ENCODE measurements at regions not wholly inside any gene's neighbourhood (a gene's known extent, or its start where the extent isn't known, plus 50 kb on each side); places are given as distances from the start of the nearest gene placed in this dataset.

- no peaks in the 10 kb centered on the region for H3K79me2 ChIP-seq (ENCODE audit: control insufficient read depth, insufficient read depth, low read length)
- H2AFZ ChIP-seq (ENCODE audit: control insufficient read depth, low read length) = no peak overlapping the region
- no peaks in the 10 kb centered on the region for H3K27me3 ChIP-seq (ENCODE audit: control insufficient read depth, extremely low read depth, insufficient read depth, low read length)
- H3K27ac ChIP-seq (ENCODE audit: control insufficient read depth, insufficient read depth, low read length) = no peak overlapping the region
- no peak overlapping the region for H3K9ac ChIP-seq (ENCODE audit: control insufficient read depth, extremely low read depth, insufficient read depth, low read length)
- no peak for DNase-seq (ENCODE audit: low read depth, low spot score)
- H3K4me1 ChIP-seq (ENCODE audit: control insufficient read depth, extremely low read depth, insufficient read depth, low read length) = no peaks in the 10 kb centered on the region
- H3K36me3 ChIP-seq (ENCODE audit: control insufficient read depth in 2 of 2, extremely low read depth in 1 of 2, insufficient read depth in 2 of 2, low read length in 2 of 2) = no peaks in the 10 kb centered on the region
- TF ChIP-seq CTCF (optimal IDR thresholded peaks at IDR 0.05 in 1 of 3, IDR thresholded peaks at IDR 0.05 in 1 of 3, conservative IDR thresholded peaks at IDR 0.05 in 1 of 3; ENCODE audit: extremely low read depth in 1 of 3, insufficient read depth in 2 of 3, low read length in 3 of 3) (no peak), EZH2 (IDR thresholded peaks at IDR 0.05; ENCODE audit: low read length) (no peak)
- H3K9me1 ChIP-seq (ENCODE audit: control insufficient read depth, extremely low read depth, insufficient read depth, low read length) = no peaks in the 10 kb centered on the region
- H3K9me3 ChIP-seq (ENCODE audit: control insufficient read depth, low read depth, low read length) = no peaks in the 10 kb centered on the region
- H4K20me1 ChIP-seq (ENCODE audit: control insufficient read depth, extremely low read depth, insufficient read depth, low read length) = no peaks in the 10 kb centered on the region
- dilution Hi-C loops (cut with MboI; ENCODE audit: extremely low pct_ligation_motif_present, low sequenced_read_pairs) = no loop called here
- FAIRE-seq = no peak
- H3K4me3 ChIP-seq (ENCODE audit: control insufficient read depth in 2 of 3, extremely low read depth in 1 of 3, insufficient read depth in 2 of 3, low read depth in 1 of 3, low read length in 3 of 3) = no peak overlapping the region
- H3K4me2 ChIP-seq (ENCODE audit: control insufficient read depth, extremely low read depth, insufficient read depth, low read depth, low read length) = no peak overlapping the region
Measured at GRCh38 chr3:74360406-74360805, 254.1 kb downstream of the CNTN3 start.

- no peak for TF ChIP-seq EZH2 (IDR thresholded peaks at IDR 0.05; ENCODE audit: low read length)
- no peak for TF ChIP-seq CTCF (optimal IDR thresholded peaks at IDR 0.05 in 1 of 3, IDR thresholded peaks at IDR 0.05 in 1 of 3, conservative IDR thresholded peaks at IDR 0.05 in 1 of 3; ENCODE audit: extremely low read depth in 1 of 3, insufficient read depth in 2 of 3, low read length in 3 of 3)
- Histone ChIP-seq H3K36me3 (ENCODE audit: control insufficient read depth in 2 of 2, extremely low read depth in 1 of 2, insufficient read depth in 2 of 2, low read length in 2 of 2) (no peaks in the 10 kb centered on the region), H3K4me3 (ENCODE audit: control insufficient read depth in 2 of 3, extremely low read depth in 1 of 3, insufficient read depth in 2 of 3, low read depth in 1 of 3, low read length in 3 of 3) (no peak overlapping the region), H2AFZ (ENCODE audit: control insufficient read depth, low read length) (no peak overlapping the region), H3K79me2 (ENCODE audit: control insufficient read depth, insufficient read depth, low read length) (no peaks in the 10 kb centered on the region), H4K20me1 (ENCODE audit: control insufficient read depth, extremely low read depth, insufficient read depth, low read length) (no peaks in the 10 kb centered on the region), H3K27me3 (ENCODE audit: control insufficient read depth, extremely low read depth, insufficient read depth, low read length) (no peaks in the 10 kb centered on the region), H3K27ac (ENCODE audit: control insufficient read depth, insufficient read depth, low read length) (no peak overlapping the region), H3K4me1 (ENCODE audit: control insufficient read depth, extremely low read depth, insufficient read depth, low read length) (no peaks in the 10 kb centered on the region), H3K9me1 (ENCODE audit: control insufficient read depth, extremely low read depth, insufficient read depth, low read length) (no peaks in the 10 kb centered on the region), H3K9ac (ENCODE audit: control insufficient read depth, extremely low read depth, insufficient read depth, low read length) (no peak overlapping the region), H3K9me3 (ENCODE audit: control insufficient read depth, low read depth, low read length) (no peaks in the 10 kb centered on the region), H3K4me2 (ENCODE audit: control insufficient read depth, extremely low read depth, insufficient read depth, low read depth, low read length) (no peak overlapping the region)
- FAIRE-seq (no peak), DNase-seq (ENCODE audit: low read depth, low spot score) (no peak)
- dilution Hi-C loops (cut with MboI; ENCODE audit: extremely low pct_ligation_motif_present, low sequenced_read_pairs) = no loop called here
Measured at GRCh38 chr3:74357881-74358280, 256.6 kb downstream of the CNTN3 start.
